ENCODE measurements at regions not wholly inside any gene's neighbourhood (a gene's known extent, or its start where the extent isn't known, plus 50 kb on each side); places are given as distances from the start of the nearest gene placed in this dataset.

GRCh38 chr9:107431461-107431860 lies 58.1 kb downstream of the KLF4 start:
- intact Hi-C loops (cut with micrococcal nuclease), result no loop called here

GRCh38 chr9:107430071-107430470 lies 59.5 kb downstream of the KLF4 start:
- intact Hi-C loops (cut with micrococcal nuclease), result no loop called here

DNA sequence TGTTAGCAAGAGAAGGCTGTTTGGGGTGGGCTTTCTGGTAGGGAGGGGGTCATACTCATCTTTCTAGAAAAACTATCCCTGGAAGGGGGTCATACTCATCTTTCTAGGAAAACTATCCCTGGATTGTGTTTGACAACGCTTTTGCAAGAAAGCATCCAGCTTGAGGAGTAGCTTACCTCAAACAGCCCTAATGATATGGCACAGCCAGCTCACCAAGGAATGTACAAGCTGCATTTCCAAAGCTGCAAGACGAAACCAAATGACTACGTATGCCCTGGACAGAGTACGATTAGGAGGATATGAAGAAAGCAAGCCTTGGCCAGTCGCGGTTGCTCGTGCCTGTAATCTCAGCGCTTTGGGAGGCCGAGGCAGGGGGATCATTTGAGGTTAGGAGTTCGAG lies 63.4 kb downstream of the KLF4 start:
- intact Hi-C loops (cut with micrococcal nuclease), result no loop called here

DNA sequence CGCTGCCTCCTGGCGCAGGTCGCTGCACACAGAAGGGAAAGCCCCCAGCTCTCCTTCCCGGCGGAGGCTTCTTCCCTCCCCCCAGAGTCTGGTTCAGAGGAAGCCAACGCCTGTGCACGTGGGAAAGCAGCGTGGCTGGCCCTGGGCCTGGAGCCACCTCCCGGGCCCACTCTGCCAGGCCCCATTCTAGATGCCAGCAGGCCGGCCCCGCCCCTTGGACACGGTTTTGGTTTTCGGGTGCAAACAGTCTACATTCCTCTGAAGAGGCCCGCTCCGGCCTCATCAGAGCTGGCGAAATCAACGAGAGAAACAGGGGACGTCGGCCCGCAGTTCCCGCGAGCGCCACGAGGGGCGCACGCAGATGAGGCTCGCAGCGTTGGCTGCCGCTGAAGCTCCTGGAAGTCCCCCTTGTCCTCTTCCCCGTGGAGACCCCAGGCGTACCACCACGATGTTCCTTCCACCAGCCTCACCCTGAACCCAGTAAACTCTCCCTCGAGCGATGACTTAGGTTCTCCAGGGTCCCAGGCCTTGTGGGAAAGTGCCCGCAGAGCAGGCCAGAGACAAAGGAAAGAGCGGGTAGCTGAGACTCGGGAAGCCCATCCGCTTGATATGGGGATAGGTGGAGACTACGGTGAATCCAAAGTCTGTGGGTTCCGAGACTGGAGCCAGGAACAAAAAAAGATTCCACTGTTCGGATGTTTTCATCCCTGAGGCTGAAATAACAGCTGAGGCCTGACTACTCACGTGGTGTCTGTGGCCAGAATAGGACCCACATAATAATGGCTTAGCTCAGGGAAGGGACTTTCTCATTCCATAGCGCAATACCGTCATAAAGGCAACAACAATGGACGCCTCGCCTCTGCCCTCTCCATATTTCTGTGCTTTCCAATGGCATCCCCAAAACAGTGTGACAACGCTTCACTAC lies 64.2 kb downstream of the KLF4 start:
- intact Hi-C loops (cut with micrococcal nuclease), result no loop called here

- intact Hi-C loops (cut with micrococcal nuclease), result loop anchor here (2.0 kb wide), 1 partner anchor 1337 kb away; no protein-coding TSS in a partner anchor
These were observed 66.0 kb downstream of the KLF4 start for GRCh38 chr9:107423540-107423939.

DNA sequence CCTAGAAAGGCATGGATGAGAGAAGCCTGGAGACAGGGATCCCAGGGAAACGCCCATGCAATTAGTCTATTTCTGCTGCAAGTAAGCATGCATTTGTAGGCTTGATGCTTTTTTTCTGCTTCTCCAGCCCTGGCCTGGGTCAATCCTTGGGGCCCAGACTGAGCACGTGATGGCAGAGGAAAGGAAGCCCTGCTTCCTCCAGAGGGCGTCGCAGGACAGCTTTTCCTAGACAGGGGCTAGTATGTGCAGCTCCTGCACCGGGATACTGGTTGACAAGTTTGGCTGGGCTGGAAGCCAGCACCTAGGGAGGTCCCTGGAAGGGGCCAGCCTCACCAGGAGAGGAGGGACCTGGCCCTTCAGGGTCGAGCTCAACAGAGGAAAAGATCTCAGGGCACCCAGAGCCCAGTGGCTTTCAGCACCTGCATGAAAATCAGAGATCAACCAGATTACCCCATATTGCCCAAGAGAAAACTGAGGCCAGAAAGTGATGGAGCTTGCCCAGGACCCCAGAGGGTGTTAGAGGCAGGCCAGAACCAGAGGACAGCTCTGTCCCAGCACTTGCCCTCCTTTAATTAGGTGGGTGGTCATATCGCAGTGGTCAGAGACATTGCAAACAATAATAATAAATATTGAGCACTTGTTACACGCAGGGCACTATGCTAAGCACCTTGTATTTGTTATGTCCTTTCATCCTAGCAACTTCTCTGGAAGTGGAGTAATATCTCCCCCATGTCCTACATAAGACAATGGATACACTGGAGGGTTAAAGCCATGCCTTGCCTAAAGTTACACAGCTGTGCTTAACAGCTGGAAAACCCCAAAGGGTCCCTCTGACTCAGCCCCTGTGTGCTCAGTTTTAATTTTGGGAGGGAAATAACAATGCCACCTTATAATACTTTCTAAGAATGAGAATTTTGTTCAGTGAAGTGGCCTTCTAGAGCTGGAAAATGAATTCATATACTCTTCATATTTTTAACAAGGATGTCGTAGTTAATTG lies 67.1 kb downstream of the KLF4 start:
- intact Hi-C loops (cut with micrococcal nuclease), result loop anchor here (2.0 kb wide), 1 partner anchor 1338 kb away; no protein-coding TSS in a partner anchor

DNA sequence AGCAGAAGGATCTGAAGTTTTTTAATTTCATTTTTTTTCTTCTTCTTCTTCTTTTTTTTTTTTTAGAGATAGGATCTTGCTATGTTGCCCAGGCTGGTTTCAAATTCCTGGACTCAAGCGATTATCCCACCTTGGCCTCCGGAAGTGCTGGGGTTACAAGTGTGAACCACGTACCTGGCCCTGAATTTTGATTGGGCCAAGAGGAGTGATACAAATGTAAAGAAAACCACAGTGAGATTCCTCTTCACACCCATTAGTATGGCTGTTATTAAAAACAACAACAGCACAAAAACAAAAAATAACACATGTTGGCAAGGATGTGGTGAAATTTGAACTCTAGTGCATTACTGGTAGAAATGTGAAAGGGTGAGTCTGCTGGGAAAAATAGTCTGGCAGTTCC lies 79.1 kb downstream of the KLF4 start:
- intact Hi-C loops (cut with micrococcal nuclease), result no loop called here

- intact Hi-C loops (cut with micrococcal nuclease), result no loop called here
These were observed 79.8 kb downstream of the KLF4 start for GRCh38 chr9:107409581-107410389.

DNA sequence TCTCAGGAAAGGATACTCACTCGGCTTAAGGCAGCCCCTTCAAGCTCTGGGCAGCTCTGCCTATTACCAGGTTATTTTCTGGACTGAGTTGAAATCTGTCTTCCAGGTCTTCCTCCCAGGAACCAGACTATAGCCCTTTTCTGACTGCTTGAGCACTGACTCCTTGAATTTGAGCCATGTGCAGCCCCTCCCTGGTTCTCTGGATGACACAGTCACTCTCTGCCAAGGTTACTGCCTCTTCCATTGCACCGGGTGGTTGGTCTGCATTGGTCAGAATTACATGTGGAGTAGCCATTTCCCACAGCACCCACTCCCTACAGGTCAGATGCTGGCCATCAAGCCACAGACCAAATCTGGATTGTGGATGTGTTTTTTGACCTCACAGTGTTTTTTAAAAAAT lies 81.9 kb downstream of the KLF4 start:
- intact Hi-C loops (cut with micrococcal nuclease), result no loop called here

DNA sequence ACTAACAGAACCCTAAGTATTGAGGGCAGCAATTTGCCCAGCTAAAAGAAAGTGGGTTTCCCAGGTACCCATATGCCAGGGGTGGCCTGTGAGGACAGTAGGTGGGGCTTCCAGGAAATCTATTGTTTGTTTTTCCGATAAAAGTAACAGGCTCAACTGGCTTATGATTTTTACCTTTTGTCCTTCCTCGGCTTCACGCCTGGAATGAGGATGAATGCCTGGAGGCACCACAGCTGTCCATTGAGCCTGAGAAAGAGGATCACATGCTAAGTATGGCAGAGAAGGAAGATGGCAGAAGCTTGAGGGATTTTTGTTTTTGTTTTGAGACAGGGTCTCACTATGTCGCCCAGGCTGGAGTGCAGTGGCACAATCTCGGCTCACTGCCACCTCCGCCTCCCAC lies 84.1 kb downstream of the KLF4 start:
- intact Hi-C loops (cut with micrococcal nuclease), result no loop called here

- intact Hi-C loops (cut with micrococcal nuclease), result no loop called here
These were observed 84.8 kb downstream of the KLF4 start for GRCh38 chr9:107404736-107405135.

DNA sequence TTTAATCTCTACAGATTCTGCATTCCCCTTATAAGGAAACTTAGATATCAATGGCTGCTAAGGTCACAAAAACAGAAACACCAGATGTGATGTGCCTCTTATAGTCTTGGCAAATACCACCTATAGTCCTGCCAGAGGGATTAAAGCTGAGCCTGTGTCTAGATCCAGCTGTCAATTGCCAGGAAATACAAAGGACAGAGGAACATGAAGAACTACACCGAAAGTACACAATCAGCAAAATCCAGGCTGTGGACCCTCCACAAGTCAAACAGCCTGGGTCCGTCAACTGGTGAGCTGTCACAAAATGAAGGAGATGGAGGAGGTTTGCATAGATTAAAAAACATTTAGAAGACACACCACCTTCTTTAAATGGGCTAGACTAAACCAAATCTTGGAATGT lies 85.4 kb downstream of the KLF4 start:
- intact Hi-C loops (cut with micrococcal nuclease), result no loop called here

DNA sequence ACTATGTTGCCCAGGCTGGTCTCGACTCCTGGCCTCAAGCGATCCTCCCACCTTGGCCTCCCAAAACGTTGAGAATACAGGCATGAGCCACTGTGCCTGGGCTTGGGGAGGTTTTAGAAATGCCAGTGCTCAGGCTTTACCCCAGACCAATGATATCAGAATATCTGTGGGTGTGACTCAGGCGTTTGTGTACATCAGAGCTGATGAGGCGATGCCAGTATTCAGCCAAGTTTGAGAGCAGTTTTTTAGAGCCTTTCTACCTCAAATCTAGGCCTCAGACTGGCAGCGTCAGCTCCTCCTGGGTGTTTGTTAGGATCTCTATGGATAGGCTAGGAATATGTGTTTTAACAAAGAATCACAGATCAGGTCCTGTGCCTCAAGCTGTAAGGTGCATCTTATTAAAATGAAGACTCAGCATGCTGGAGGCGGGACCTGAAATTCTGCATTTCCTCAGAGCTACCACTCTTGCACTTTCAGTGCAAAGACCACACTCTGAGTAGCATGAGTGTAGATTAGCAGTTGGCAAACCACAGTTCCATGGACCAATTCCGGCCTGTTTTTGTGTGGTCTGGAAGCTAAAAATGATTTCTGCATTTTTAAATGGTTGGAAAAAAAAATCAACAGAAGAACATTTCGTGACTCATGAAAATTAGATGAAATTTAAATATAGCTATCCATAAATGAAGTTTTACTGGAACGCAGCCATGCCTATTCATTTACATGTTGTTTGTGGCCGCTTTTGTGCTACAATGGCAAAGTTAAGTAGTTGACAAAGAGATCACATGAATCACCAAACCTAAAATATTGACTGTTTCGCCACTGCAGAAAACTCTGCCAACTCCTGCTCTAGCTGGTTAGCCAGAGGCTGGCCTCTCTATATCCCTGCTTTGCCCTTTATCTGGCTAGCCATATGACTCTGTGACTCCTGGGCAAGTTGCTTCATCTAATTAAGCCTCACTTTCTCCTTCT lies 92.2 kb downstream of the KLF4 start:
- intact Hi-C loops (cut with micrococcal nuclease), result no loop called here

DNA sequence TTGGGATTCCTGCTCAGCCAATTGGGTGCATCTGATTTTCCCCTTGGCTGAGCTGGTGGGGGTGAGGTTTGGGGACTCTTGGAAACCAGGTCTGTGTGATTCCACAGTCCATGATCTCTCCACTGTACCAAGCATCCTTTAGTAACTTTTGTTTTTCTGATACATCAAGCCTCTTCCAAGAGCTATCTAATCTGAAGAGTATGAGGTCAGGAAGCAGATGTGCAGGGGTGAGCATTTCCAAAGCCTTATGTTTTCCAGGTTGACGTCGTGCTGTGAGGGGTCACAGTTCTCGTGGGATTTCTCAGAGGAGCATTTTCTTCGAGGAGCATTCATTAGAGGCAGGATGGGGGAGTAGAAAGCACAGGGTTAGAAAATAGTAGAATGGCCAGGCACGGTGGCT lies 95.3 kb downstream of the KLF4 start:
- intact Hi-C loops (cut with micrococcal nuclease), result no loop called here

- intact Hi-C loops (cut with micrococcal nuclease), result no loop called here
These were observed 98.8 kb downstream of the KLF4 start for GRCh38 chr9:107390778-107391177.

DNA sequence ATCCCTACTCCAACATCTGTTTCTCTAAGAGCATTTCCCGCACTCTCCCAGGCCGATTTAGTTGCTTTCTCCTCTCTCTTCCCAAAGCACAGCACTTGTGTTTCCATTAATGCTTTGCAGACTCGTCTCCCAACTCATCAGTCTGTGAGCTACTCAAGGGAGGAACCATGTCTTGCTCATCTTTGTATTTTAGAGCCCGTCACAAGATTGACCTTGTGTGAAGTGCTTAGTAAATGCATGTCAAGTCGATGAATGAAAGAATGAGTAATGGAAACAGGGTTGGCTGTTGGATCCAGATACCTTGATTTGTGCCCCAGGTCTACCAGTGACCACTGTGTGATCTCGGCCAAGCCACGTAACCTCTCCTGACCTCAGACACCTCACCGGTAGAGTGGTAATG lies 99.3 kb downstream of the KLF4 start:
- intact Hi-C loops (cut with micrococcal nuclease), result no loop called here

GRCh38 chr9:107389617-107390071 lies 99.9 kb downstream of the KLF4 start:
- intact Hi-C loops (cut with micrococcal nuclease), result no loop called here

- intact Hi-C loops (cut with micrococcal nuclease), result no loop called here
These were observed 100.7 kb downstream of the KLF4 start for GRCh38 chr9:107388890-107389289.

DNA sequence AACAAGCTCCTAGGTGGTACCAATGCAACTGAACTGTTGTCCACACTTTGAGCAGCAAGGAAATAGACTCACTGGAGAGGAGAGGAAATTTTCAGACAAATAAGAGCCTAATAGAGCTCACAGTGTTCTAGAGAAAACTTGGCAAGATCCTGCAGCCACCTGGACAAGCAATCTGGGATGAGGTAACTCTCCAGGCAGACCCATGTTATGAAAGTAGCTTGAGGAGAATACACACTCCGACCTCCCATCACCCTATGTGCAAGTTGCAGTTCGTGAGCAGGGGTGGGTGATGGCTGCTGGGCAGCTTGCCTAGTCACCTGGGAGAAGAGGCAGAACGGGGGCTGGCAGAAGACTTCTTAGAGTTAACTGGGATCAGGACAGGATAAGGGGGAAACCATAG lies 102.2 kb downstream of the KLF4 start:
- intact Hi-C loops (cut with micrococcal nuclease), result no loop called here

DNA sequence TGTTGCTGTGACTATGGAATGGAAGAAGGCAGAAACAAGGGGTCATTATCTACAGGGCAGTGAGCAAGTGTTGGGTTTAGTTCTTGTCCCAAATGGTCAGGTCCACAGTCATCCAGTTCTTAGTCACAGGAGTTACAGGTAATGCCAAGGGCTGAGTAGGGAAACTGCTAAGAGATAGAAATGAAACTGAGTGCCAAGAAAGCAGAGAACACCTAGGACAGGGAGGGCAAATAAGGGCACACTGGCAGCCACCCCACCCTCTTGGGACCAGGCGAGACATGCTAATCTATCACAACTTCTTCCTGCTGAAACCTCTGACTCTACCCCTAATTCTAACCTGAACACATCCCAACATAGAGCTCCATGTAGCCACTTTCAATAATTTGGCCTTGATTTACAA lies 103.2 kb downstream of the KLF4 start:
- intact Hi-C loops (cut with micrococcal nuclease), result no loop called here
